GM12865 (cell line): ENCODE measurements at regions not wholly inside any gene's neighbourhood (a gene's known extent, or its start where the extent isn't known, plus 50 kb on each side); places are given as distances from the start of the nearest gene placed in this dataset.
"Not testable (repeated sequence)": the region's sequence is repeated elsewhere in the genome, so short reads cannot be mapped to it uniquely, and the experiment has no call there.

Experiments used
- DNase-seq: peaks from one replicate; pipeline ENCODE4 v3.0.0; 2010; ENCODE audit warnings: low read depth
- H3K4me3 ChIP-seq: 2 replicates; pipeline ENCODE4 v1.5.1; 2011; ENCODE audit warnings: mild to moderate bottlenecking, low read depth, low read length, control low read depth

DNA sequence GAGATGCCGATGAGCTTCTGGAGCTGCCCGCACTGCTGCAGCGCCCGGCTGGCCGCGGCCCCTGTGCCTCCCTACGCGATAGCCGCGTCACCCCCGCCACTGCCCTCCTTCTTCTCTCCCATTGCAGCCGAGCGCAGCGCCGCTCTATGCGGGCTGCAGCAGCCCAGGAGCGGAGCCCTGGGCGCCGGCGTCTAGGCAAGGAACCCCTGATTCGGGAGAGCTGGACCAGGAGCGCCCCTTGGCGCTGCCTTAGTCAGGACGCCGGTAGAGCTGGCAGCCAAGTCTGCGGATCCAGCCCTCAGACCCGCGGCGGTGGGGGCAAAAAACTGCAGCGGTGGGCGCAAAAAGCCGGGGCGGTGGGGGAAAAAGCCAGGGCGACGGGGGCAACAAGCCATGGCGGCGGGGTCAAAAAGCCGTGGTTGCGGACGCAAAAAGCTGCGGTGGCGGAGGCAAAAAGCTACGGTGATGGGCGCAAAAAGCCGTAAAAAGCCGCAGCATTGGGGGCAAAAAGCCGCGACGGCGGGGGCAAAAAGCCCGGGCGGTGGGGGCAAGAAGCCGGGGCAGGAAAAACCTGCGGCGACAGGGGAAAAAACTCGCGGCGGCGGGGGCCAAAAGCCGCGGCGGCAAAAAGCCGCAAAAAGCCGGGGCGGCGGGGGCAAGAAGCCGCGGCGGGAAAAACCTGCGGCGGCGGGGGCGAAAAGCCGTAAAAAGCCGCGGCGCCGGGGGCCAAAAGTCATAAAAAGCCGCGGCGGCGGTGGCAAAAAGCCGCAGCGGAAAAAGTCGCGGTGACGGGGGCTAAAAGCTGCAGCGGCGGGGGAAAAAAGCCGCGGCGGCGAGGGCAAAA lies 1668.6 kb downstream of the RPIA start:
- H3K4me3 ChIP-seq, DNase-seq: not testable (repeated sequence)

DNA sequence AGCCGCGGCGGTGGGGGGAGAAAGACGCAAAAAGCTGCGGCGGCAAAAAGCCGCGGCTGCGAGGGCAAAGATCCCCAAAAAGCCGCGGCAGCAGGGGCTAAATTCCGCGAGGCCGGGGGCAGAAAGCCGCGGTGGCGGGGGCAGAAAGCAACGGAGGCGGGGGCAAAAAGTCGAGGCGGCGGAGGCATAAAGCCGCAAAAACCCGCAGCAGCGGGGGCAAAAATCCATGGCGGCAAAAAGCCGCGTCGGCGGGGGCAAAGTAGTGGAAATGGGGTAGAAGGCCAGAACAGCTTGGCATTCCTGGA lies 1669.2 kb downstream of the RPIA start:
- not testable (repeated sequence) for DNase-seq, H3K4me3 ChIP-seq
